Keratinocyte (primary cell): ENCODE measurements at regions not wholly inside any gene's neighbourhood (a gene's known extent, or its start where the extent isn't known, plus 50 kb on each side); places are given as distances from the start of the nearest gene placed in this dataset.

Experiments used
- DNase-seq: peaks from one replicate; pipeline ENCODE4 v3.0.0-alpha.2; 2011; ENCODE audit warnings: low read depth, missing footprints, low spot score
- FAIRE-seq: peaks from 2 replicates; lab custom pipeline; 2011; peaks lifted over from hg19 to GRCh38; lab: Jason Lieb, UNC
- H2AFZ ChIP-seq: 2 replicates; pipeline ENCODE4 v1.6.0; 2012; ENCODE audit warnings: low read length, control low read depth, inconsistent platforms; ENCODE audit not compliant: control insufficient read depth
- H3K27ac ChIP-seq: 2 replicates; pipeline ENCODE4 v1.5.1; 2011; ENCODE audit warnings: low read length; ENCODE audit not compliant: control insufficient read depth, insufficient read depth
- H3K27me3 ChIP-seq: 3 replicates; pipeline ENCODE4 v1.6.0; 2011; ENCODE audit warnings: low read length; ENCODE audit not compliant: control insufficient read depth, insufficient read depth; ENCODE audit errors: extremely low read depth
- H3K36me3 ChIP-seq, 2 experiments: 2 replicates in 1 of 2; 3 replicates in 1 of 2; pipeline ENCODE4 v1.5.1; 2011; ENCODE audit warnings: low read length in 2 of 2, mild to moderate bottlenecking in 1 of 2; ENCODE audit not compliant: control insufficient read depth in 2 of 2, insufficient read depth in 2 of 2; ENCODE audit errors: extremely low read depth in 1 of 2
- H3K4me1 ChIP-seq: 3 replicates; pipeline ENCODE4 v1.5.1; 2011; ENCODE audit warnings: low read length; ENCODE audit not compliant: control insufficient read depth, insufficient read depth; ENCODE audit errors: extremely low read depth
- H3K4me2 ChIP-seq: 3 replicates; pipeline ENCODE4 v1.6.0; 2011; ENCODE audit warnings: low read depth, low read length; ENCODE audit not compliant: control insufficient read depth, insufficient read depth; ENCODE audit errors: extremely low read depth
- H3K4me3 ChIP-seq, 3 experiments: fragments of 200-600 bp in 1 of 3; sonication (generic) in 1 of 3; 2 replicates in 2 of 3; 3 replicates in 1 of 3; pipeline ENCODE4 v1.5.1; 2011 to 2016; ENCODE audit warnings: low read length in 3 of 3, mild to moderate bottlenecking in 3 of 3, control low read depth in 2 of 3, inconsistent platforms in 1 of 3, low read depth in 1 of 3, mixed read lengths in 1 of 3, mixed run types in 1 of 3, moderate library complexity in 1 of 3; ENCODE audit not compliant: control insufficient read depth in 2 of 3, insufficient read depth in 2 of 3; ENCODE audit errors: extremely low read depth in 1 of 3
- H3K79me2 ChIP-seq: 2 replicates; pipeline ENCODE4 v1.6.0; 2012; ENCODE audit warnings: low read length; ENCODE audit not compliant: control insufficient read depth, insufficient read depth
- H3K9ac ChIP-seq: 3 replicates; pipeline ENCODE4 v1.6.0; 2011; ENCODE audit warnings: low read length; ENCODE audit not compliant: control insufficient read depth, insufficient read depth; ENCODE audit errors: extremely low read depth
- H3K9me1 ChIP-seq: 3 replicates; pipeline ENCODE4 v1.6.0; 2011; ENCODE audit warnings: low read length; ENCODE audit not compliant: control insufficient read depth, insufficient read depth; ENCODE audit errors: extremely low read depth
- H3K9me3 ChIP-seq: 2 replicates; pipeline ENCODE4 v1.5.1; 2012; ENCODE audit warnings: low read depth, low read length; ENCODE audit not compliant: control insufficient read depth
- H4K20me1 ChIP-seq: 3 replicates; pipeline ENCODE4 v1.6.0; 2011; ENCODE audit warnings: low read length; ENCODE audit not compliant: control insufficient read depth, insufficient read depth; ENCODE audit errors: extremely low read depth
- CTCF ChIP-seq, 3 experiments: IDR thresholded peaks in 1 of 3; conservative IDR thresholded peaks in 1 of 3; optimal IDR thresholded peaks in 1 of 3; 2 replicates in 2 of 3; 3 replicates in 1 of 3; pipeline versions ENCODE3 to v1.5.1; 2011; ENCODE audit warnings: low read length in 3 of 3, mild to moderate bottlenecking in 3 of 3, moderate library complexity in 2 of 3, control low read depth in 1 of 3, inconsistent platforms in 1 of 3; ENCODE audit not compliant: insufficient read depth in 2 of 3; ENCODE audit errors: extremely low read depth in 1 of 3
- EZH2 ChIP-seq: IDR thresholded peaks from one replicate; pipeline ENCODE4 v1.6.1; 2012; ENCODE audit warnings: inconsistent platforms, mild to moderate bottlenecking, low read length, moderate library complexity
- dilution Hi-C: fragments of 300-500 bp; cut with MboI; formaldehyde crosslinking; loops from one replicate; pipeline ENCODE4 v1.7.0; 2020; ENCODE audit warnings: low sequenced_read_pairs; ENCODE audit not compliant: extremely low pct_ligation_motif_present

DNA sequence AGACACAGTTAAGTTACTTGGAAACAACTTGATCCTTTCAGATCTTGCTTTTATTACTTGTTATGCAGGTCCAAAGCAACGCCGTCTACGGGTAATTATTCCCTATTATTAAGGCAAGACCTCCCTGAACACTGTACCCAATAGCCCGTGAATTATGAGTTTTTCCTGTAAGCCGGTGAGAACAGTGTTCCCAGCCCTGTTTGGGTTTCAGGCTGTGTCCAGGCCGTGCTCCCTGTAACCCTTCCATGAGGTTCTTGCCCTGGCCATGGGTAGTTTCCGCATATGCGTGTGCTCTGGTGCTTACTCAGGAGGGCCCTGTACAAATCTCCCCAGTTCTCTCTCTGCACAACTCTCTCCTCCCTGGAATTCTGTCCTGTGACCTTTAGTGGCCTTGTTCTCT lies 65.6 kb upstream of the CNOT6 start:
- no peak overlapping the region for H2AFZ ChIP-seq
- no peak for DNase-seq
- dilution Hi-C loops = no loop called here

DNA sequence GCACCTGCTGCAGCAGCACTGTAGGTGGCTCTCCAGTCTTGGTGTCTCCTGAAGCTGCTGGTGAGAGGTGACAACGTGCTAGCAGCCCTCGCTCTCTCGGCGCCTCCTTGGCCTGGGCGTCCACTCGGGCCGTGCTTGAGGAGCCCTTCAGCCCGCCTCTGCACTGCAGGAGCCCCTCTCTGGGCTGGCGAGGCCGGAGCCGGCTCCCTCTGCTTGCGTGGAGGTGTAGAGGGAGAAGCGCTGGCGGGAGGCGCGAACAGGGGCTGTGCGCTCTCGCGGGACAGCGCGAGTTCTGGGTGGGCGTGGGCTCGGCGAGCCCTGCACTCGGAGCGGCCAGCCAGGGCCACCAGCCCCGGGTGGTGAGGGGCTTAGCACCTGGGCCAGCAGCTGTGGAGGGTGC lies 62.2 kb upstream of the CNOT6 start:
- FAIRE-seq = no peak
- H3K36me3 ChIP-seq = no peaks in the 10 kb centered on the region
- no peak overlapping the region for H3K9ac ChIP-seq
- H3K27ac ChIP-seq = no peak overlapping the region
- H3K9me3 ChIP-seq = peaks cover 1% of the 10 kb centered on the region
- no peak overlapping the region for H3K4me2 ChIP-seq
- no peak overlapping the region for H3K4me3 ChIP-seq
- dilution Hi-C loops = no loop called here
- H3K9me1 ChIP-seq = no peaks in the 10 kb centered on the region
- no peak for DNase-seq
- H3K79me2 ChIP-seq = no peaks in the 10 kb centered on the region
- H2AFZ ChIP-seq = no peak overlapping the region
- no peaks in the 10 kb centered on the region for H3K27me3 ChIP-seq
- TF ChIP-seq EZH2 (no peak), CTCF (optimal IDR thresholded peaks at IDR 0.05 in 1 of 3, IDR thresholded peaks at IDR 0.05 in 1 of 3, conservative IDR thresholded peaks at IDR 0.05 in 1 of 3; ENCODE audit: extremely low read depth in 1 of 3, insufficient read depth in 2 of 3, low read length in 3 of 3) (no peak)
- H4K20me1 ChIP-seq = no peaks in the 10 kb centered on the region
- H3K4me1 ChIP-seq = no peaks in the 10 kb centered on the region

More for the DNA sequence above, 65.6 kb upstream of the CNOT6 start:
- Histone ChIP-seq H3K36me3 (no peaks in the 10 kb centered on the region), H3K4me1 (no peaks in the 10 kb centered on the region), H3K4me2 (no peak overlapping the region), H3K27me3 (no peaks in the 10 kb centered on the region), H3K27ac (no peak overlapping the region), H3K9me3 (no peaks in the 10 kb centered on the region), H3K4me3 (no peak overlapping the region), H3K79me2 (no peaks in the 10 kb centered on the region), H4K20me1 (no peaks in the 10 kb centered on the region), H3K9ac (no peak overlapping the region), H3K9me1 (no peaks in the 10 kb centered on the region)
- no peak for FAIRE-seq
- no peak for TF ChIP-seq CTCF (optimal IDR thresholded peaks at IDR 0.05 in 1 of 3, IDR thresholded peaks at IDR 0.05 in 1 of 3, conservative IDR thresholded peaks at IDR 0.05 in 1 of 3; ENCODE audit: extremely low read depth in 1 of 3, insufficient read depth in 2 of 3, low read length in 3 of 3)
- TF ChIP-seq EZH2 = no peak
